ENCODE measurements at regions not wholly inside any gene's neighbourhood (a gene's known extent, or its start where the extent isn't known, plus 50 kb on each side); places are given as distances from the start of the nearest gene placed in this dataset.

- TF ChIP-seq CTCF (IDR thresholded peaks at IDR 0.05; ENCODE audit: unreplicated experiment) = no peak
- H3K27me3 Mint-ChIP-seq (ENCODE audit: insufficient read depth, unreplicated experiment) = no peaks in the 10 kb centered on the region
- H3K27ac Mint-ChIP-seq (ENCODE audit: low read depth, unreplicated experiment) = no peak overlapping the region
- POLR2A ChIA-PET = interaction anchor here (1.4 to 1.6 kb wide), 2 partner anchors 86 to 92 kb away, joined by 5 read pairs; no protein-coding TSS in a partner anchor
- CTCF ChIA-PET = interaction anchor here (0.7 to 9.9 kb wide), 12 partner anchors 8 to 1287 kb away, joined by 3 to 162 read pairs (median 4); no protein-coding TSS in a partner anchor
- no peaks in the 10 kb centered on the region for H3K4me1 Mint-ChIP-seq (ENCODE audit: insufficient read depth, unreplicated experiment)
- intact Hi-C loops (cut with micrococcal nuclease) = no loop called here
- H3K36me3 Mint-ChIP-seq (ENCODE audit: insufficient read depth, unreplicated experiment) = peaks cover 12% of the 10 kb centered on the region
- no peak overlapping the region for H3K4me3 Mint-ChIP-seq (ENCODE audit: unreplicated experiment)
- no TSS peak for BruUV-seq (replicated peaks)
- H3K9me3 Mint-ChIP-seq (ENCODE audit: unreplicated experiment) = no peaks in the 10 kb centered on the region
- no peak for DNase-seq (ENCODE audit: unreplicated experiment)
These were observed 75.5 kb downstream of the SYNE3 start for GRCh38 chr14:95440951-95441350.

GRCh38 chr14:95440496-95440895 is 76.0 kb downstream of the SYNE3 start:
- Mint-ChIP-seq H3K4me1 (ENCODE audit: insufficient read depth, unreplicated experiment) (no peaks in the 10 kb centered on the region), H3K4me3 (ENCODE audit: unreplicated experiment) (no peak overlapping the region), H3K9me3 (ENCODE audit: unreplicated experiment) (no peaks in the 10 kb centered on the region), H3K27me3 (ENCODE audit: insufficient read depth, unreplicated experiment) (no peaks in the 10 kb centered on the region), H3K36me3 (ENCODE audit: insufficient read depth, unreplicated experiment) (peaks cover 12% of the 10 kb centered on the region), H3K27ac (ENCODE audit: low read depth, unreplicated experiment) (no peak overlapping the region)
- no peak for TF ChIP-seq CTCF (IDR thresholded peaks at IDR 0.05; ENCODE audit: unreplicated experiment)
- ChIA-PET POLR2A (interaction anchor here (1.4 to 1.6 kb wide), 2 partner anchors 86 to 93 kb away, joined by 5 read pairs; no protein-coding TSS in a partner anchor), CTCF (interaction anchor here (0.7 to 9.9 kb wide), 8 partner anchors 8 to 1287 kb away, joined by 3 to 162 read pairs (median 4); no protein-coding TSS in a partner anchor)
- BruUV-seq (replicated peaks) = no TSS peak
- DNase-seq (ENCODE audit: unreplicated experiment) = no peak
- intact Hi-C loops (cut with micrococcal nuclease) = no loop called here

- H3K27me3 Mint-ChIP-seq (ENCODE audit: insufficient read depth, unreplicated experiment) = no peaks in the 10 kb centered on the region
- intact Hi-C loops (cut with micrococcal nuclease) = no loop called here
- ChIA-PET POLR2A (interaction anchor here (1.4 kb wide), 1 partner anchor 87 kb away, joined by 5 read pairs; no protein-coding TSS in a partner anchor), CTCF (interaction anchor here (0.7 to 9.9 kb wide), 7 partner anchors 10 to 129 kb away, joined by 3 to 162 read pairs (median 3); partner anchors contain the start of gene SYNE3)
- no peak for DNase-seq (ENCODE audit: unreplicated experiment)
- H3K9me3 Mint-ChIP-seq (ENCODE audit: unreplicated experiment) = no peaks in the 10 kb centered on the region
- TF ChIP-seq CTCF (IDR thresholded peaks at IDR 0.05; ENCODE audit: unreplicated experiment) = no peak
- BruUV-seq (replicated peaks) = no TSS peak
- no peak overlapping the region for H3K27ac Mint-ChIP-seq (ENCODE audit: low read depth, unreplicated experiment)
- no peaks in the 10 kb centered on the region for H3K4me1 Mint-ChIP-seq (ENCODE audit: insufficient read depth, unreplicated experiment)
- no peak overlapping the region for H3K4me3 Mint-ChIP-seq (ENCODE audit: unreplicated experiment)
- peaks cover 8% of the 10 kb centered on the region for H3K36me3 Mint-ChIP-seq (ENCODE audit: insufficient read depth, unreplicated experiment)
These were observed 76.6 kb downstream of the SYNE3 start for GRCh38 chr14:95439881-95440280.

GRCh38 chr14:95437715-95438114 is 78.7 kb downstream of the SYNE3 start:
- Mint-ChIP-seq H3K4me1 (ENCODE audit: insufficient read depth, unreplicated experiment) (no peaks in the 10 kb centered on the region), H3K36me3 (ENCODE audit: insufficient read depth, unreplicated experiment) (peaks cover 5% of the 10 kb centered on the region), H3K9me3 (ENCODE audit: unreplicated experiment) (no peaks in the 10 kb centered on the region), H3K27me3 (ENCODE audit: insufficient read depth, unreplicated experiment) (no peaks in the 10 kb centered on the region), H3K4me3 (ENCODE audit: unreplicated experiment) (no peak overlapping the region), H3K27ac (ENCODE audit: low read depth, unreplicated experiment) (no peak overlapping the region)
- no TSS peak for BruUV-seq (replicated peaks)
- intact Hi-C loops (cut with micrococcal nuclease) = no loop called here
- TF ChIP-seq CTCF (IDR thresholded peaks at IDR 0.05; ENCODE audit: unreplicated experiment) = no peak
- POLR2A ChIA-PET = interaction anchor here (0.6 to 1.1 kb wide), 4 partner anchors 11 to 906 kb away, joined by 3 read pairs; no protein-coding TSS in a partner anchor
- DNase-seq (ENCODE audit: unreplicated experiment) = no peak
- CTCF ChIA-PET = interaction anchor here (0.6 to 9.9 kb wide), 5 partner anchors 9 to 556 kb away, joined by 3 to 162 read pairs (median 3); no protein-coding TSS in a partner anchor
